GM04504 (cell line): ENCODE measurements at regions not wholly inside any gene's neighbourhood (a gene's known extent, or its start where the extent isn't known, plus 50 kb on each side); places are given as distances from the start of the nearest gene placed in this dataset.

Experiments used
- DNase-seq: peaks from one replicate; pipeline ENCODE4 v3.0.0-alpha.2; 2012; ENCODE audit warnings: low read depth

DNA sequence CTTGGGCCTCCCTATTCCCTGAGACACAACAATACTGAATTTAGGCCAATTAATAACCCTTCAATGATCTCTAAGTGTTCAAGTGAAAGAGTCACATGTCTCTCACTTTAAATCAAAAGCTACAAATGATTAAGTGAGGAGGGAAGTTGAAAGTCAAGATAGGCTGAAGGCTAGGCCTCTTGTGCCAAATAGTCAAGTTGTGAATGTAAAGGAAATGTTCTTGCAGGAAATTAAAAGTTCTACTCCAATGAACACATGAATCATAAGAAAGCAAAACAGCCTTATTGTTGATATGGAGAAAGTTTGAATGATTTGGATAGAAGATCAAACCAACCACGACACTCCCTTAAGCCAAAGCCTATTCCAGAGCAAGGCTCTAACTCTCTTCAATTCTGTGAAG is 286.9 kb downstream of the MEIS1 start:
- no peak for DNase-seq

DNA sequence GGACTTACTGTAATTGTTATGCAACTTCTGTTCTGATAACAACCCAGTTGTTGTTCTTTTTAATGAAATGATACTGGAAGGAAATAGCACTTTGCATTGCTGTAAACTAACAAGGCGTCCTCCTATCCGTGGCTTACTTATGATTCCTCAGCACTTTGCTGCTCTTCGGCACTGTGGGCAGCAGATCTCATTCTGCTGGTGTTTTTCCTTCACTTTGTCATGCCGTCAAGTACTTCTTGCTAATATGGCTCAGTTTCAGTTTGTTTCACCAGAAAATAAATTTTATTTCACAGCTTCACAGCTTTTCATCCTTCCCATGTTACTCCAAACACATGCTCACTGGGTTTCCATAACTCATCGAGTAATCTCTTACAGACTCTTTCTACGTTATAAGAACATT is 289.3 kb downstream of the MEIS1 start:
- DNase-seq, result no peak

DNA sequence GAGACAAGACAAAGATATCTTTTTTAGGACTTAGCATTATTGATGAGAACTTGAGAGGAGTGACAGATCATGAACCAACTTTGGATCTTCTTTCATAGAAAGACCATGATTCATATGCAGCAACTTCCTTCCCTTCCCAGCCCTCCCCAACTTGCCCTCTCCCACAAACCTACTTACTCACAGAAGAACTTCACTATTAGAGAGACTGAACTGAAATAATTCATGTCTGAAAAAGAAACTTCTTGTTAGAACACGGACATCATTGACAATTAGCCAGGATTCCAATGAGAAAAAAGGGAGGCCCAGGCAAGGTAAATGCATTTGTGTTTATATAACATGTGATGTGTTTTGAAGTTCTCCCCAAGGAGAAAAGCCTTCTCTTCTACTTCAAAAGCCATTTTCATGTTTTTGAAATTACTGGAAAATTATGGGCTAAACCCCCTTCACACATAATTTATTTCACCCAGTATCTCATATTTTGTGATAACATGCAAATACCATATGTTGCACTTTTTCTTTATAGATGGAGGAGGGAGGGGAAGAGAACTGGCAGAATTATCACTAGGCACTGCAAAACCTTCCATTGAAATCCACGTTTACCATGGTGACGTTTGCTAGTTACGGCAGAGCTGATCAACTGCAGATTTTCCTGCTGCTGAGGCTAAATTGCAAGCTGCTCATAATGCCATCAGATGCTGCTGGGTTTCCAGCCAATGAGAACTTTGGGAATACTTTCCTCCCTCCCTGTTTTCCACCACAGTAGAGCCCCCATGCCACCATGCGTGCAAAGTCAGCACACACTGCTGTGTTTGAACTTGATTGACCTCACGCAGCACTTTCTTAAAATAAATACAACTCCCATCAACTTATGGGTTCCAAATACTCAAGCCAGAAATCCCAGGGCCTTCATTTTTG is 294.7 kb downstream of the MEIS1 start:
- DNase-seq, result peak; percentile 5

DNA sequence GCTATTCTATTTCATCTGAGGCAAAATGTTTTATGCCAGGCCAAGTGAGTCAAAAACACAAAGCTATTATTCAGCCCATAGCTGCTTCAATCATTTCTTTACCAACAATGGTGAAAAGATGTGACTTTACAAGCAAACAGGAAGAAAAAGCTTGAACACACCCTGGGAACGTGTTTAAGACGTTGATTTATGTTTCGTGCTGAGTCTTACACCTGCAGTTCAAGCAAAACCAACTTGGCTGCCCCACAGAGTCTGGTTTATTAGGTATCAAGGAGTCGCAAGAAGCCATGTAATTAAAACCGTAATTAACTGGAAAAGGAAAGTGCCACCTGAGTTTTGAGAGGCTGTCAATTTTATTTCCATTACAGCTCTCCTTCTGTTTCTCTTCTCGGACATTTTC is 295.5 kb downstream of the MEIS1 start:
- DNase-seq, result no peak

DNA sequence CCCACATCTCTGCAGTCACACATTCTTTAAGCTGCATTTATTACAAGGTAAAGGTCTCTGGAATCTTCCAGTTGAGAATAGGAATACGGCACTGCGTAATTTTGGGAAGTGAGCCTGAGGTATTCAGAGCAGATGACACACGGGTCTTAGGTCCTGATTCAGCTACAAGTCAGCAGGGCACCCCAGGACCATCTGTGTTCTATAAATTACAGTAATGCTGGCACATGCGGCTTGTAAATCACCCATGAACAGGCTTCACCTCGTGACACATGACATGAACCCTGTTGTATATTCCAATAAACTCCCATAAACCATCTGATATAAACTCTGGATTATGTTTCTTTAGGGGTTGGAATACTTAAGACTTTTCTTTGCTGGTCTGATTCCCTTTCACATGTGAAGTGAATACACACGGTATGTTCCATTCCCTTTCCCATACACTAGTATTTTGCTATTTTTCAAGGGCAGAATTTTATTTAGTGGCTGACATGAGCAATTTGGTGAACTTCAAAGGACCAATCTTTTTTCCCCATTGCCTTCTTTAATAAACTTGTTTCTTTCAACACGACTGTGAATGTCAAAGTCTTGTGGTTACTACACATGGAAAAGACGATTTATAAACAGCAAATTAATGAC is 298.6 kb downstream of the MEIS1 start:
- DNase-seq, result no peak

DNA sequence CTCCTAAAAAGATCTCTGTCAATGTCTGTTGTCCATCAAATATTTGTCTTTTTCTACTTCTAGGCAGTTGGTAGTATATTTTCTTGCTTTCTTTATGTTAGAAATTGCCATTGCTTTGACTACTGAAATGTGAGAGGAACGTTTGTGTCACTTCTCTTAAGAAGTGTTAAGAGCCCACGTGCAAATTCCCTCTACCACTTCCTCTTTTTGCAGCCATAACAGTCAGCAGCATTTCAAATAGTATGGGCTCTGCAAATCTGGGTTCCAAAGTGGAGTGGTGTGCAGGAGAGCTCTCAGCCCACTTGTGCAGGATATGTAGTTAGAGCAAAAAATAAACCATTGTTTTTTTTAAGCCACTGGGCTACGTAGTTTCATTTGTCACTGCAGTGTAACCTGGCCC is 314.0 kb downstream of the MEIS1 start:
- DNase-seq, result no peak

DNA sequence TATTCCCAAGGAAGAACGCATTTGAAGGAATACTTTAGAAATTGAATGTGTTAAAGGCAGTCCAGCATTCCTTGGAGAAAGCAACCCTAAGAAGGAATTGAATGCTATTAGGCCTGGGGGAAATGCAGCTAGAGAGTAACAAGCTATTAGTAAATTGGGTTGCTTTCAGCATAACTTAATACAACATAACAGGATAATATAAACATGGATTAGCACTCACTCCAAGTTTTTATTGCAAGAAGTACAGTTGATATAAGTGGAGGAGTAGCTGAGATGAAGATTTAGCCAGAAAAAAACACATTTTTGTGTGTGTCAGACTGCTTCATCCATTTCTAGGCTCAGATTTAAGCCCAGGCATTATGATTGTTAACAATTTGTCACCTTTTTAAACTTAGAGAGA is 314.6 kb downstream of the MEIS1 start:
- no peak for DNase-seq

DNA sequence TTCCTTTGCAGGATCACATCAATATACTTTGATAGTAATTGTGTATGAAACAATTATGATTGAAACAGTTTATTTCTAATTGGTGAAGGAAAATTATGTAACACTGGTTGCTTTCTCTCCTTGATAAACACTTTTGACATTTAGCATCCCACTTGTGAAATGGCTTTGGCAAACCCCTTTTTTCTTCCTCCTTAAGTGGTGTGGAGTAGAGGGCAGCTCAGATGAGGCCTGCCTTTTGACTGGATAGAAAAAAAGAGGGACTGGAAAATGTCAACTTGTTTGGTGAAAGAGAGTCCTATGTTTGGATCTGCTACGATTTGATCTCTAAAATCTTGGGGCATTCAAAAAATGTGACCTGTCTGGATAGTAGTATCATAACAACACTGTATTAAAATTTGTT is 318.3 kb downstream of the MEIS1 start:
- DNase-seq, result no peak

DNA sequence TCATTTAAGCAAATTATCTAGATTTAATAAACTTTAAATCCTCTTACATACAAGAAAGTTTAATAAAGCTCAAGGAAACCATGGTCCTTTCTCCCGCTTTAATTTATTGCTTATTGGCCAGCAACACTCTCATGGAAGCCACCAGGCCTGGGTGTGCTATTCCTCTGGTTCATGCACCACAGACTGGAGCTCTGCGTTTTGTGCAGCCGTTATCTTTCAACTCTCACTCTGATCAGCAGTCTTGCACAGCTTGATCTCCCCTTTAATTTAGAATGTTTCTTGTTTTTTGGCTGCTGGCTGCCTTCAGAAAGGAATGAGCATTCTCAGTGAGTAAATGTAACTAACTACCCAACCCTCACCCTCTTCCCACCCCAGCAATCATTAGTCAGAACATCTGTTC is 318.7 kb downstream of the MEIS1 start:
- no peak for DNase-seq

DNA sequence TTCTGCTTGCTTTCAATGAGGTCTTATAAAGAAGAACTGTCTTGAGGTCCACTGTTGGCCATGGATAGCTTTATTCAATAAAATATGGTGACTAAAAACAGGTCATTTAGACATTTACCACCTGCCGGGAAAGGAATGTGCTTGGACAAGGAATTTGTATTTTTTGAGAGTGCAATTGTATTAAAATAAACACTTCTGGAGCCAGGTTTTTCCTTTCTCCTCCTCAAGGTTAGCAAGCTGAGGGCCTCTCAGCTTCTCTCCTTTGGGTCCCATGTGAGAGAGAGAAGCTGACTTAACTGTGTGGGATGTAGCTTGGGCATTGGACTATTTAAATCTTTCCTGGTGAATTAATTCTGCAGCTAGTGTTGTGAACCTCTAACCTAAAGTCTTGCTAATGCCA is 321.0 kb downstream of the MEIS1 start:
- no peak for DNase-seq

DNA sequence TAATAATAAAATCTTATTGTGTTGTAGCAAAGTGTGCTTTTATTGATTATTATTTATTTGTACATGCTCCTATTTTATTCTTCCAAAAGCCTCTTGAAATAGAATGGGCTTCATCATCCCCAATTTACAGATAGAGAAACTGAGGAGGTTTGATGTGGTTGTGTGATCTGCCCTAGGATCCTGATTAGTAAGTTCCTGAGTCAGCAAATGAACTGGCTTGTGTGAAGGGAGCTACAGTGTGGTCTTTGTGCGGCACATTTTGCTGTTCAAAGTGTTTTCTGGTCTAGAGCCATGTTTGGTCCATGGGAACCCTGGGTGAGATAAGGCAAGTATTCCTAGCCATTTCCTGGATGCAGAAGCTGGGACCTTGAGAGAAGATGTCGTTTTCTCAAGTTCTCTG is 326.9 kb downstream of the MEIS1 start:
- DNase-seq, result no peak

DNA sequence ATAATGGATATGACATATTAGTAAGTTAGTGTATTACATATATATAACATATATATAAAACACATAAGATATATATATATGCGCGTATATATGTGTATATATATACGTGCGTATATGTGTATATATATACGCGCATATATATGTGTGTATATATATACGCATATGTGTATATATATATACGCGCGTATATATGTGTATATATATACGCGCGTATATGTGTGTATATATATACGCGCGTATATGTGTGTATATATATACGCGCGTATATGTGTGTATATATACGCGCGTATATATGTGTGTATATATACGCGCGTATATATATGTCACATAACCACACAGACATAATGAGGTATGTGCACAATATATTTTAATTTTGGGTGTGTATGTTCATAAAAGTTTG is 327.8 kb downstream of the MEIS1 start:
- DNase-seq, result no peak

DNA sequence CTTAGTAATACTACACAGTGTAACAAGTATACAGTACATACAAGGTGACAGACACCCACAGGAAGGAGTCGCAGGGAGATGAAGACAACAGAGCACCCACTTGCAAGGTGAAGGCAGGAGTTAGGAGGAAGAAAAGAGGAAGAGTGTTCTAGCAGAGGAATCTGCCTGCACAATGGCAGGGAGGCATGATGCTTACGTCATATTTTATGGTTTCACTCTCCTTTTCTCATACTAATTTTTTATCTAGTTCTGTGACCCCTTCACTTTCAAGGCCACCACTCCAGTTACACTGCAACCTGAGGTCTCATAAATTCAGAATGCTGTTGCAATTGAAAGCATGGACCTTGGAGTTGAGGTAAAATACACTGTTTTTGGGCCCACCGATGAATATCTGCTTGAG is 331.7 kb downstream of the MEIS1 start:
- DNase-seq, result no peak

DNA sequence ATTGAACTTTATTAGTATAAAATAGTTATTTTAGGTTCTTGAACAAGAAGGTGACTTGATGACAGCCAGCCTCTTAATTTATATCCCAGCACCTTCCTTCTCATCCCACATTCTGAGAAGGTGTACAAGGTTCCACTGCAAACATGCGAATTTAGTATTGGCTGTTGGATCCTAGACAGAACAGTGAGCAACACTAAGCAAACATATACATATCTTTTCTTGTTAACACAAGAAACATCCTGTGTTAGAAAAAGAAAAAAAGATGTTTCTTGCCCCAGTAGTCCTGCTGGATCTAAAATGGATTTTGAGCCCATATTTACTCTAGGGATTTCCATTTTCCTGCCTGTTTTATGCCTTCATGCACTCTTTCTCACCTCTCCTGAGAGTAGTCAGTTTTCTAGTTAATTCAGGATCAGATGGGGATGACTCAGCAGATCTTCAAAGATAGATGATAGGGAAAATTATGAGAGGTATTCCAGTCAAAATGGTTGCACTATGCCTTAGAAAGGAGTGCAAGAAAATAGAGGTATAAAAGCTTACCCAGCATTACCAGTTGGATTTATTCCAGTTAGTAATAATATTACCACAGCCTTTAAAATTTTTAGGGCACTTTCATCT is 336.5 kb downstream of the MEIS1 start:
- no peak for DNase-seq

DNA sequence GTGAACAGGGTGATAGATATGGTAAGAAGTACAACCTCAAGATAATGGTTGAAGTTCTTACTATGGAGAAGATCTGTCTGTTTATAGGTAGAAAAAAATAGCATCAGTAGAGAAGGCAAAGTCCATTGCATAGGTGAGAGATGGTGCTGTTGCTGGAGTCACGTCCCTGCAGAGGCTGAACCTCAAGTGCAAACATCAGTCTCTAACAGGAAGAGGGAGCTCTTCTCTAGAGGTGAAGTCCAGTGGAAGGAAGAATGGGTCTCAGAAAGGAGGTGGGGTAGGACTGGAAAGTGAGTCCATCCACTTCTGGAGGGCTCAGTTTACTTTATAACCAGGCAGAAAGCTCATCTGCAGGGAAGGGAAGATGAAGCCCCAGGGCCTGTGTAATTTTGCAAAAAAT is 337.7 kb downstream of the MEIS1 start:
- no peak for DNase-seq

DNA sequence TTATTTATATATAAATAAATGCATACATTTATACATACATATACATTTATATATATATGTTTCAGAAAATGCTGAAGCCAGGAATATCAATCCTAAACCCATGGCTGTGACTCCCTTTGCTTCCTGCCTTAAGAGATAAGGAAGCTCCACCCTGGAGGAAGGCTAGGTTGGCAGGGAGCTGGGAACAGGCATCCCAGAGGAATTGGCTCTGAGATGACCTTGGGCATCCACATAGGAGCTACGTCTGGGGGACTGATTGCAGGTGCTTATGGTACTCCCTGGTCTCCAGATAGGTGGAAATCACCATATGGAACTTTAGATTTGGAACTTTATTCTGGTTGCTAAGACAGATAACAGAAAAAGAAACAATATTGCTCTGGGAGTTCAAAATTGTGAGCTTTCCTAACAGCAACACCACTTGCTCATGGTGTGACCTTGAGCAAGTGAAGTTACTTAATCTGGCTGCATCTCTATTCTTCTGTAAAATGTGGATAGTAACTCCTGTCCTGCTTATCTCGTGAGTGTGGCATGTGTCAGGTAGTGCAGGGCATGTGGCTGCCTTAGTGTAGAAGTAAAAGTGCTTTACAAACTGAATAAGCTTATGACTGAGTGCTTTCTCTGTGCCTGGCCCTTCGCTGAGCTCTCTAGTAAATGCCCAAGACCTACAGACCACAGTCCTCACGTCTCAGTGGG is 341.0 kb downstream of the MEIS1 start:
- no peak for DNase-seq

DNA sequence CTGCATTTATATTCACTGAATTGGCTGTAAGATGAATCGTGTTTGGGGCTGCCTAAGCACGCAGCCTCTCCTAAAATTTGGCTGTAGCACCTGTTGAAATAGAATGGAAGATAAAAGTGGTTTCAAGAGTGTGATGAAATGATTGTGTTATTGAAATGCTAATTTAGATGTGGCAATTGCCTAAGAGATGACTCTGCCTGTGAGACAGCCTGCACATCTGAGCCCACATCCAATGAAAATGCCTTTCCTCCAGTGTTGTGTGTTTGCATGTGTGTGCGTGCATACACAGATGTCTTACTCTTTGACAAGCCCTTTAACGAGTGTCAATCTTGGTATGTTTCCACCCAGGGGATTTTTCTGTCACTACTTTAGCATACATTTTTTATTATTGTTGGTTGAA is 346.9 kb downstream of the MEIS1 start:
- DNase-seq, result no peak

DNA sequence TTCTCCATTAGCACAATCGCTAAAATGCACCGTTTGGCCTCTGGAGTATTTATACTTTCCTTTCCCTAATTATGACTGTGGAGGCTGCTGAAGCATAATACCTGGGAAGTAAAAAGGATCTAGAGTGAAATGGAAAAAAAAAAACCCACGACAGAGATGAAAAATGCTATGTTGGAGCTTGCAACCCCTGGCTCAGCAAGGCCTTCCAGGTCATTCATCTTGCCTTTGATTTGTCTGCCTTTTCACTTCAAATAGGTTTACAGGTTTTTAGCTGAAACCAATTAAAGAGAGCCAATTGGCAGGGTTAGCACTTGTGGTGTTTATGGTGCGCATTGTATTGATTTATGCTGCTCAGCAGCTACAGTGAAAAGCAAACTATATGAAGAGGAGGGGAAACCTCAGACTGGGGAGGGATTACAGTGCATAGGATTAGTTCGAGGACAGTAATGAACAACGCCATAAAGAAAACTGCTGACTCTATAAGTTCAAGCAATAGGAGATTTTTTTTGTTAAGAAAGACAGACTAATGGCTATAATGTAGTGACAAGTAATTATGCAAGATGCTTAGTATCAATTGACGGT is 347.9 kb downstream of the MEIS1 start:
- DNase-seq, result no peak

DNA sequence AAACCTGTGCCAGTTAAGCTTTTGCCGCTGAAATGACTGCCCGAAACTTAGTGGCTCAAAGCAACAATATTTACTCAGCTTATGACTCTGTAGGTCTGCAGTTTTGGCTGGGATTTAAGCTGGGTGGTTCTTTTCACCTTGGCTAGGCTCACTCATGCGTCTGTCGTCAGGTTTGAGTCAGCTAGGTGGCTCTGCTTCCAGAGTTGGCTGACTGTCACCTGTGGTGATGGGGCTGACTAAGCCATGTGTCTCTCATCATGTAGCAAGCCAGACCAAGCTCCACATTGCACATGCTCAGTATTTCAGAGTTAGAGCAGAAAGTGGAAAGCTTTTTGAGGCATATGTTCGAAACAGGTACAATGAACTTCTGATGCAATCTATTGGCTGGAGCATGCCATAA is 354.8 kb downstream of the MEIS1 start:
- DNase-seq, result no peak

DNA sequence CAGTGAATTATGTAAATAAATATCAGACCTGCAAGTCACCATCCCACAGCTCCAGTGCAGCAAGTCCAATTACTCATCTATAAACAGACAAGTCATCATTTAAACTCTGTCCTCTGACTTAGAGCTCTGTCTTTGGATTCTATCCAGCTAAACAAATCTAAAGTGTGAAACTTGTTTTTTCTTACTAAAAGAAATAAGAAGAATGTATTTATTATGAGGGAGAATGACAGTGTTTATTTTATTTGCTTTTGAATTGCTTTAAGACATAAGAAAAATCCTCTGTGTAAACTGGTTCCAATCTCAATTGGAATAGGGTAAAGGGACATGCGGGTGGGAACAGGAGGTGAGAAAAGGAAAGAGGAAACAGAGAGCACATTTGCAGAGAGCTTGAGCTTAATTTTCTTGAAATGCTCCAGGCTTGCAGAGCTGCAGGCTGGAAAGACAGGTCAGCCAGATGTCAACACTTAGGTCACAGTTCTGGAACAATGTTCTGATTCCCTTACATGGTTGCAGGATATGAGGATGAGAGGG is 355.8 kb downstream of the MEIS1 start:
- DNase-seq, result no peak

DNA sequence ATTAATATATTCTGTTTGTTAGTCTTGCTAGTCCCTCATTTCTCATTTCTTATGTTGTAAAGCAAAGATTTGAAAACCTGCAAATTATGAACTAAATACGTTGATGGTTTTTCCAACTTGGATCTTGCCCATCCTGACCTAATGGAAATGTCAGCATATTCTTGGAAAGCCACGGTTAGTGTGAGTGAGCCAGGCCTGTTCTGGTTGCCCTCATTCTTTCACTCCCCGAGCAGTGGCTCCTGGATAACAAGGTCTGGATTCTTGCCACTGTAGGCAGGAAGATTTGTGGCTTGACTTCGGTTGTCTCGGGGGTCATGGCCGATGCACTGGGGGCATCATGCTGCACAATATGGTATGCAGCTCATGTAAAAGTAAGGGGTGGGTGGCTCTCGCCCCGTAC is 359.1 kb downstream of the MEIS1 start:
- DNase-seq, result no peak

DNA sequence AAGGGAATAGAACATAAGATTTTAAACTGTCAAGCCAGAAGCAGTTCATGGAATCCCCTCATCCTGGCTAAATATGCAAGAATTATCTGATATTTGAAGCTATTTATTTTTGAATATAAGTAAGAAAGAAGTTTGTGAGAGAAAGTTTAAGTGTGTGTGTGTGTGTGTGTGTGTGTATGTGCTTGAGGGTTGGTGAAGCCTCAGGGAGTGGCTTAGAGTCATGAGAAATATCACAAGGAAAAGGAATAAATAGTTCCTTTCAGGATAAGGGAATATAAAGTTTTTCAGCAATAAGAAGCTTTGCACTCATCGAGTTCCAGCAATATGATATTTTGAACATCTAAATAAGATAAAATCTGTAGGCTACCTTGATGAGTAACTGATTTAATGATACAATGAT is 359.6 kb downstream of the MEIS1 start:
- no peak for DNase-seq
